ENCODE measurements at regions not wholly inside any gene's neighbourhood (a gene's known extent, or its start where the extent isn't known, plus 50 kb on each side); places are given as distances from the start of the nearest gene placed in this dataset.

DNA sequence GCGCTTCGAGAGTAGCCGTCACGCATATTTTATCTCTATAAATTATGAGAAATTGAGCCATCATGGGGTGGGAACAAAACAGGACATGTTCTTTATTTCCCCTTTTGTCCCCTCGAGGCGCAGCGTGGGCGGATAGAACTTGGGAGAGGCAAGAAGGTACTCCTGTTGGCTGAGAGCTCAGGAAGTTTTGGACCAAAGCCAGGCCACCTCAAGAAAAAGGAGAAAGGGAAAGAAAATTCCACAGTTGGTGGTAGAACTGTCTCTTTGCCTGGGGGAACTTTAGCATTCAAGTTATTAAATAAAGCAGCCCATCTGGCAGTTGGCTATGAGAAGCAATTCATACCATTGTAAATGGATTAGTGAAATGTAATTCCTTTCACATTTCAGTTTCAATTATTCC is 76.4 kb upstream of the DSCAM start:
- TF ChIP-seq EZH2 (IDR thresholded peaks at IDR 0.05; ENCODE audit: borderline replicate concordance) = no peak
- TF ChIP-seq, protein P1, sequence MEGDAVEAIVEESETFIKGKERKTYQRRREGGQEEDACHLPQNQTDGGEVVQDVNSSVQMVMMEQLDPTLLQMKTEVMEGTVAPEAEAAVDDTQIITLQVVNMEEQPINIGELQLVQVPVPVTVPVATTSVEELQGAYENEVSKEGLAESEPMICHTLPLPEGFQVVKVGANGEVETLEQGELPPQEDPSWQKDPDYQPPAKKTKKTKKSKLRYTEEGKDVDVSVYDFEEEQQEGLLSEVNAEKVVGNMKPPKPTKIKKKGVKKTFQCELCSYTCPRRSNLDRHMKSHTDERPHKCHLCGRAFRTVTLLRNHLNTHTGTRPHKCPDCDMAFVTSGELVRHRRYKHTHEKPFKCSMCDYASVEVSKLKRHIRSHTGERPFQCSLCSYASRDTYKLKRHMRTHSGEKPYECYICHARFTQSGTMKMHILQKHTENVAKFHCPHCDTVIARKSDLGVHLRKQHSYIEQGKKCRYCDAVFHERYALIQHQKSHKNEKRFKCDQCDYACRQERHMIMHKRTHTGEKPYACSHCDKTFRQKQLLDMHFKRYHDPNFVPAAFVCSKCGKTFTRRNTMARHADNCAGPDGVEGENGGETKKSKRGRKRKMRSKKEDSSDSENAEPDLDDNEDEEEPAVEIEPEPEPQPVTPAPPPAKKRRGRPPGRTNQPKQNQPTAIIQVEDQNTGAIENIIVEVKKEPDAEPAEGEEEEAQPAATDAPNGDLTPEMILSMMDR (IDR thresholded peaks at IDR 0.05; ENCODE audit: poor library complexity) = no peak

Measured in hepatocyte (in vitro differentiated cells).